Skin of body (tissue), 1 donor: ENCODE measurements at regions not wholly inside any gene's neighbourhood (a gene's known extent, or its start where the extent isn't known, plus 50 kb on each side); places are given as distances from the start of the nearest gene placed in this dataset.
A peak's percentile ranks its signal among the peaks of the same experiment; 100 is the strongest.
"Not testable (repeated sequence)": the region's sequence is repeated elsewhere in the genome, so short reads cannot be mapped to it uniquely, and the experiment has no call there.

Source experiments
- DNase-seq: peaks from one replicate; lab custom pipeline; 2025; lab: John Stamatoyannopoulos, UW

DNA sequence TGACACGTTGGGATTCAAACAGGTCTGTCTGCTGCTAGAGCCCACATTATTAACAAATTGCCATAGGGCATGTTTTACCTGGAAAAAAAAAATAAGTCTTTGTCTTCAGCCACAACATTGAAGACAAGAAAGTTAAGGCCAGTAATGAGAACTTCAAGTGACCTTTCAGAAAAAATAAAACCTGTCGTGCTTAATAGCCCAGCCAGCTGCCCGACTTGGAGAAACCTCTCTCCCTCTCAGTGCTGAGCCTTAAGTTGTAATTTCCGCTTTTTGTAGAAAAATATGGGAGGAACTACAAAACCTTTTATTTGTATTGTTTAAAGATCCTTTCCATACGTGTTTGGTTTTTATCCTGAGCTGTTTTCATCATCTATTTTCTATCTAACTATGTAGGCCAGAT, 454.3 kb upstream of the SLITRK6 start:
- not testable (repeated sequence) for DNase-seq

DNA sequence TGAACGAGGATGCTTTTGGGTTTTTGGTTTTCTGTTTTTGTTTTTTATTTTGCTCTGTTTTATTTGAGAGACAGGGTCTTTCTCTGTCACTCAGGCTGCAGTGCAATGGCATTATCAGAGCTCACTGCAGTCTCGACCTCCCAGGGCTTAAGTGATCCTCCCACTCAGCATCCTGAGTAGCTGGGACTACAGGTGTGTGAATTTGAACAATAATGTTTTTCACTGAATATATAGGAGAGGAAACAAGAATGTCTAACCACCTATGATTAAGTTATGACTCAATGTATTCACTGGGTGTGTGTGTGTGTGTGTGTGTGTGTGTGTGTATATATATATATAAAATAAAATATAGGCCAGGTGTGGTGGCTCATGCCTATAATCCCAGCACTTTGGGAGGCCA, 456.6 kb upstream of the SLITRK6 start:
- not testable (repeated sequence) for DNase-seq

DNA sequence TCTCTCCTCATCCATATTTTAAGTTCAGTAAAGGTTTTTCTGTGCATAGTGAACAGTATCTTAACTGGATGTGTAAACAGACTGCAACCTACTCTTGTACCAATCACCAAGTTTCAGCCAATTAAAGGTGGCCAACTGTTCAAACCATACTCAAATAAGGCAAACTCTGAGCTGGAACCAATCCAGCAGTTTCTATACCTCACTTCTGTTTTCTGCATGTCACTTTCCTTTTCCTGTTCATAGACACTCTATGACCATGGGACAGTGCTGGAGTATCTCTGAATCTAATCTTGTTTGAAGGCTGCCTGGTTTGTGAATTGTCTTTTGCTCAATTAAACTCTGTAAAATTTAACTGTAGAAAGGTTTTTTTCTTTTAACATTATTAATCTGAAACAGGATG, 470.3 kb upstream of the SLITRK6 start:
- no peak for DNase-seq

DNA sequence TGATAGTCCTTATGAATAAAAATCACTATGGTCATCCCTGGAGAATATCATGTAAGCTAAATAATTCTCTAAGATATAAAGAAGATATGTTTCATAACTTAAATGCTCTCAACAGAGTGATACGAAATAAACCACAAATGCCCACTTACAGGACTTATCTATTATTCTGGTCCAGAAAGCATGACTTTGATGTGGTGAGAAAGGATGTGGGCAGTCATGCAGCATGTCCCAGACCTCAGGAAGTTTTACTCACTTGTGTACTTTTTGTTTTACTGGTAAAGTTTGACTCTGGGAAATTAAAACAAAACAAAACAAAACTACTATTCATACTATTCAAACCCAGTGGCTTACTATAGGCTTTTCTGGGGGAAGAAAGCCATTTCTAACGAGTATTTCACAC, 483.2 kb upstream of the SLITRK6 start:
- no peak for DNase-seq

DNA sequence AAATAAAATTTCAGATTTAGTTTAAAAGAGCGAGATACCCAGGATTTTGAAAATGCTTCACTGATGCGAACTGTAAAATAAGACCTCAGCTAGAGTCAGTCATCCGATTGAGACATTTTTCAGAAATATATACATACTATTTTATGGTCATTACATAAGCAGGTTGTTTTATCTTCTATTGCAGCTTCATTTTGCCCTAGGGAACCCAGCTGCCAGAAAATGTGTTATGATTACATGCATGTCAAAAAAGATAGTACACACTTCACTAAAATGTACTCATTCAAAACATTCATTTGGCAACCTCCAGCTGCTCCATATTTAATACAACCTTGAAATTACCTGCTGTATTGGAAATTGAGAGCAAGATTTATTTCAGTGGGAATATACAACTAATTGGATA, 483.8 kb upstream of the SLITRK6 start:
- no peak for DNase-seq

DNA sequence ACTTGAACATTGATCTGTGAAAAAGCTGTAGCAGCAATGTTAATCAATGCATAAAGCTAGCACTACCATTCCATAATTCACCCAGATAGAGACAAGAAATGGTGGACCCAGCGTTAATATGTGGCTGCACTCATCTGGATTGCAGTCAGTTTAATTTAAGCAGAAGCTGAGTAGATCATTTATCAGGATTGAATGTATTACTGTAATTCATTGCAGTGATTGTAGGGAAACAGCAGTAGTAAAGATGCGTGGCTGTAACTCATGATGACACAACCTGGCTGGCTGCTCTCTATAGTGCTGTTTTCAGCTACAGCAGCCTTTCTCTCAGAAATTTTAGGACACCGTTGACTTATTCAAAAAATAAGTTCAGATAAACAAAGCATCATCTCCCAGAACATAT, 499.5 kb upstream of the SLITRK6 start:
- no peak for DNase-seq

DNA sequence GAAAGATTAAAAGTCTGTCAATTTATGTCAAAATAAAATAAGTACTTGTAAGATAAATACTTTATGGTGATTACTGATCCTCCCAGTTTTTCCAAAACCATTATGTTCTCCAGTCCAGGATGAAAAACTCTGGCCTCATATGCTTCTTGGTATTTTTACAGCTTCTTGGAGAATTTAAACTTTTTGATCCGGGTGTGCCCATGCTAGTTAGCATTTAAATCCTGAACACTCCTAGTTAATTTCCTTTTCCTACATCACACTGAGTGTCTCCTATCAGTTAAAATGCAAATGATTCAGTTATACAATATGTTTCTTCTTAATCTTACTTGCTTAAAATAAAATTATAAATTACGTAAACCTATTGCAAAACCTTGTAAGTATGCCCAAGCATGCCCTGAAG, 499.9 kb upstream of the SLITRK6 start:
- DNase-seq: no peak

DNA sequence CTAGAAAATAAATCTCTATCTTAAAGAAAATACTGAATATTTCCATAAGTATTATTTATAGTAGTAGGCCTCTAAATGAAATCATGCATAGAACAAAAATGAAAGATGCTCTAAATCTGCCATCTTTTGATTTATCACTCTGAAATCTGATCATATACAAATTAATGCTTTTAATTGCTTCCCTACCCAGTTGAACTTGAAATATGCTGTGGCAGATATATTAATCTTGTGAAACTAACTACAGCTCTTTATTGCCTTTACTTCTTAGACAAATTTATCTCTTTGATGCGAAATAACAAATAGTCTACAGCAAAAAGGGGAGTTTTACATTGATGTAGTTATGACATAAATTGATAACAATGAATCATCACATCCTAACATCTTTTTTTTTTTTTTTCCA, 510.7 kb upstream of the SLITRK6 start:
- DNase-seq: no peak

DNA sequence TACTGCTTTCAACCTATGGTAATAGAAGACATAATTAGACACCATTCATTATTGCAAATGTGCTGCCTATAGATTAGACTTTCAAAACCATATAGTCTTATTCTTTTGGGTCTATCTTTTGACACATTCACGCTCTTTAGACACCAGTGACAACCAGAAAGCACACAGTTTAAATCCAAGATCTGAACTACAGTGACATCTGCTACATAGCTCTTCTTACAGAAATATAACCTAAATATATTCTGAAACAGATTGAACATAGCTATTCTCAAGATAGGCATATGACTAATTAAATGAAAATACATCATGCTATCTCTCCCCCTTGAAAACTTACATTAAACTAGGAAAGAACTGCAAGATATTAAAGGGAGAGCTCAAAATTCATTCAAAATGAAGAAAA, 514.2 kb upstream of the SLITRK6 start:
- no peak for DNase-seq

DNA sequence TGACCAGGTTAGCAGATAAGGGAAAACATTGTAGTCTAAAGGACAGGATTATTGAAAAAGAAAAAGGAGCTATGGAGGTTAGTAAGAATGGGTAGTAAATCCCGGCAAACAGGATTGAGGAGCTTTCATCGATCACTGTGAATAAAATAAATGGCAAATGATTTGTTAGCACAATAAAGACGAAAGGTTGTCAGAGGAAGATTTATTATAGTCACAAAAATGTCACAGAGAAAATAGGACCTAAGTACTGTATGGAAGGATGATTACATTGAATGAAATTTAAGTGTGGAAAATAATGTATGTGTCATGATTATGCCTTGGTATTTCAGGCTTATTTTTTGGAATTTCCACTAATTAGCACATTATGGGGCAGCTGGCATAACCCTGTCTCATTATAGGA, 519.2 kb upstream of the SLITRK6 start:
- DNase-seq: no peak

DNA sequence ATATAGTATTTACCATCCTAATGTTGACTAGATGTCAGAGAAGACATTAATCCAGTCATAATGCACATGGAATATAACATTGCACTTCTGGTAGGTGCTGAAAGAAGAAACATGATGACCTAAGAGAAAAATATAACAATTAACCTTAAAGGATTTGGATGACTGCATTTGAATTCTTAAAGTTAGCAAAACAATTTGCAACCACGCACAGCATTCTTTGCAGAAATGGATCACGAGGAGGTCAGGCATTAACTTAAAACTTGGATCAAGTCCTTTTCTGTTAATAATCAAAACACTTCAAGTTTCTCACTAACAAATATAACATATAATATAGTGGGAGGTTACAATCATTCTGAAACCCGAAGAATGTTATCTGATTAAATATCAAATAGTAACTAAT, 525.0 kb upstream of the SLITRK6 start:
- DNase-seq: no peak

DNA sequence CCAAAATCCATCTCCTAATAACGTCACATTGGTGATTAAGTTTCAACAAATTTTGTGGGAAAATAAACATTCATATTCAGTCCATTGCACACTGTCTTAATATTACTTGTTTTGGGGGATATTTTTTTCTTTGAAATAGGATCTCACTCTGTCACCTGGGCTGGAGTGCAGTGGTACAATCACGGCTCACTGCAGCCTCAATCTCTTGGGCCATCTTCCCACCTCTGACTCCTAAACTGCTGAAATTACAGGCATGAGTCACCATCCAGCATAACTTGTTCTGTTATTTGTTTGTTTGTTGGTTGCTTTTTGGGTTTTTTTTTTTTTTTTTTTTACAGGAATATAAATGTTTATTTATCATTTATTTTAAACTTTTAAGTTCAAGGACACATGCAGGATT, 556.1 kb upstream of the SLITRK6 start:
- DNase-seq: no peak

DNA sequence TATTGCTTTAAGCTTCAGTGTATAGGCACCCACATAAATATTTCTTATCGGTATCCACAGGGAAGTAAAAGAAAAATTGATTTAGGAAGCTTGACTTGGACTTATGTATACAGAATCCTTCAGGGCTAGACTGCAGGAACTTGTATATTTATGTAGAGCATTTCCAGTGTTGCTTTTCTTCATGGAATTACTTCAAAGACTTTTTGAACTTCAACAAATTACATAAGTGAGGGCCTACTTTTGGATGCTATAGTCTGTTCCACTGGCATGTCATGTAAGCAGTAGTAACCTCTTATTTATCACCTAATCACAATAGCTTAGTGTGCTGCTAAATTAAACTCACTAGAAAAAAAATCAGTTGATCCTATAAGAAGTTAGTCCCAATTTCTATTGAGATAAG, 557.9 kb upstream of the SLITRK6 start:
- no peak for DNase-seq

DNA sequence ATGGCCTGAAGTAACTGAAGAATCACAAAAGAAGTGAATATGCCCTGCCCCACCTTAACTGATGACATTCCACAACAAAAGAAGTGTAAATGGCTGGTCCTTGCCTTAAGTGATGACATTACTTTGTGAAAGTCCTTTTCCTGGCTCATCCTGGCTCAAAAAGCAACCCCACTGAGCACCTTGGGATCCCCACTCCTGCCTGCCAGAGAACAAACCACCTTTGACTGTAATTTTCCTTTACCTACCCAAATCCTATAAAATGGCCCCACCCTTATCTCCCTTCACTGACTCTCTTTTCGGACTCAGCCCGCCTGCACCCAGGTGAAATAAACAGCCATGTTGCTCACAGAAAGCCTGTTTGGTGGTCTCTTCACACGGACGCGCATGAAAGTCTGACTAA, 564.5 kb upstream of the SLITRK6 start:
- not testable (repeated sequence) for DNase-seq

DNA sequence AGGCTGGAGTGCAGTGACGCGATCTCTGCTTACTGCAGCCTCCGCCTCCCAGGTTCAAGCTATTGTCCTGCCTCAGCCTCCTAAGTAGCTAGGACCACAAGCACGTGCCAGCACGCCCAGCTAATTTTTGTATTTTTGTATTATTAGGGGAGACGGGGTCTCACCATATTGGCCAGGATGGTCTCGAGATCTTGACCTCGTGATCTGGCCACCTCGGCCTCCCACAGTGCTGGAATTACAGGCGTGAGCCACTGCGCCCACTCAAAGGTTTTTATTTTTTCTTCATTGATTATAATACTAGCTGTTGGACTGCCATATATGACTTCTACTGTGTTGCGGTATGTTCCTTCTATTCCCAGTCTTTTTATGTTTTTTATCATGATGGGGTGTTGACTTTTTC, 569.7 kb upstream of the SLITRK6 start:
- DNase-seq: no peak

DNA sequence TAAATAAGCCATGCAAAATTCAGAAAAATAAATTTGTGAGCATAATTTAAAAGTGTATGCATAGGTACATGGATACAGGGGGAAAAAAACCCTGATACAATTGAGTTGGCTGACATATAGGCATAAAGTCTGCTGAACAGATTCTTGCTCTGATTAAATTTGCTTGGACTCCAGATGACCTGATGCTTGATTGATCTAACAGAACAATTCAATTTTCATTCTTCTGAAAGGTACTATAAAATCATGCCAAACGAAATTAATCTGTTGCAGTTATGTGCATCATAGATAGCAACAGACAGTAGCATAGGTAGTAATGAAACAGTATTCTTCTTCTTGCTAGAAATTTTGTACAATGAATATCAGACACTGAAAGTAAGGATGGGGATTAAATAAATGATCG, 578.2 kb upstream of the SLITRK6 start:
- DNase-seq: no peak

DNA sequence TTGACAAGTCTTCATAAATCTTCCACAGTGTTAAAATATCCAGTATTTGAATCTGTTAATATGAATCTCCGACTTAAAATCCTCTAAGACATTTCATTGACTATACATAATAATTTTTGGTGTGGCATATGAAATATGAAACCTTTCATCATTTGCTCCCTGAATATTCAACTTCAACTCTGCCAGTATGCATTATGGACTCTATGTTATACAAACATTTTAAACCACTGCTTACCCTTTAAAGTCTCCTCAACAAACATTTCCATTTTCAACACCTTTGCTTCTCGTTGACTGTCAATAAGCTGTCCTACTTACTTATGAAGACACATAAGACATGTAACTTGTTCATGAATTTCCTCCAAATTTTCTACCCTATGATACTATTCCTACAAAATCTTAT, 579.4 kb upstream of the SLITRK6 start:
- no peak for DNase-seq

DNA sequence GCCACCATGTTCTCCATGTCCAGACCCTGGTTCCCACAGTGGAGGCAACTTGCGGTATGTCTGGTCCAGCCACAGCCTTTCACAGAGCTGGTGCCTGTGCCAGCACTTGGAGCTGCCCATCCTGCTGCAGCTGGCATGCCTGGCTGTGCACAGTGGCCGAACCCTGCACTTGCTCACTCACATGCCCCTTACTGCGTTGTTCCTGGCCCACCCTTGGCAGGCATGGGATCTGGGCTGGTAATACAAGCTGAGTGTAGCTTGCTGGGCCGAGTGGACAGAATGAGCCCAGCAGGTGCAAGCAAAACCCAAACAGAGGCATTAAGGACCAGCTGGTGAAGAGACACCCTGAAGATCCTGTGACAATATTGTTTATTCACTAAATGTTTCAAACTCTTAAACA, 583.9 kb upstream of the SLITRK6 start:
- DNase-seq: no peak

DNA sequence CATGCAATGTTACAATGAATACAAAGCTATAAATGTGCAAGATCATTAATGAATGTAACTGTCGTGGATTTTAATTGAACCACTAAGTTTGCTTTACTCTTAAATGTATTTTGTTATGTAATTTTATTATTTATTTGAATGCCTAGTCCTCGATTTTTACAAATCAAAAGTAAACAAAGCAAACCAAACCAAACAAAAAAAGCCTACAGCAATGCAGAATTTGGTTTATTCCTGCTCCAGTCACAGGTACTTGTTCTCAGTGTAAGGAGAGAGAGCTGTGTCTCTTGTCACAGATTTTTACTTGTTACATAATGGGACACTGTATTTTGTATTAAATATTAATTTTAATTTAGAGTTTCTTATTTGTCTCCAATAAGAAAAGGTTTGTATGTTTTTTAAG, 584.3 kb upstream of the SLITRK6 start:
- DNase-seq: no peak

DNA sequence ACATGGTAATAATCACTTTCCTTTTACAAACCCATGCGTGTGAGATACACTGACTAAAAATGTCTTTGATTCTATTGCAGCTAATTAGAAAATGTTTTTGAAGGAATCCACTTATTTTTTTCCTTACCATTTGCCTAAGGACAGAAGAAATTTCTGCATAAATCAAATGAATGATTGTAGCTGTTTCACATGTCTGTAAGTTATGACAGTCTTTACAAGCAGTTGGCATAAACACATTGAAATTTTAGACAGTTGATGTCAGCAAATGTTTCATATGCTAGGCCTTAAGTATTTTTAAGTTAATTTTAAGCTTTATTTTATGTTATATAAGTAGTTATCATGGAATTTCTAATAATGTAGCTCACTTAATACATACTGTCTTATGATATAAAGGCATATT, 598.4 kb upstream of the SLITRK6 start:
- DNase-seq: no peak

DNA sequence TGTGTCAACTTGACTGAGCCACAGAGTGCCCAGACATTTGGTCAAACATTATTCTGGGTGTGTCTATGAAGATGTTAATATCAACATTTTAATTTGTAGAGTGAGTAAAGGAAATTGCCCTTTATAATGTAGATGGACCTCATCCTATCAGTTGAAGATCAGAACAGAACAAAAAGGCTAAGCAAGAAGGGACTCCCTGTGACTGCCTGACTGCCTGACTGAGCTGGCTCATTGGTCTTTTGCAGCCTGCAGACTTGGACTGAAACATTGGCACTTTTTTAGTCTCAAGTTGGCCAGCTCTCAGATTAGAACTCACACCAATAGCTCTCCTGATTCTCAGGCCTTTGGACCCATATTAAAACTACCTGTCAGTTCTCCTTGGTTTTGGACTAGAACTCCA, 600.4 kb upstream of the SLITRK6 start:
- DNase-seq: no peak

DNA sequence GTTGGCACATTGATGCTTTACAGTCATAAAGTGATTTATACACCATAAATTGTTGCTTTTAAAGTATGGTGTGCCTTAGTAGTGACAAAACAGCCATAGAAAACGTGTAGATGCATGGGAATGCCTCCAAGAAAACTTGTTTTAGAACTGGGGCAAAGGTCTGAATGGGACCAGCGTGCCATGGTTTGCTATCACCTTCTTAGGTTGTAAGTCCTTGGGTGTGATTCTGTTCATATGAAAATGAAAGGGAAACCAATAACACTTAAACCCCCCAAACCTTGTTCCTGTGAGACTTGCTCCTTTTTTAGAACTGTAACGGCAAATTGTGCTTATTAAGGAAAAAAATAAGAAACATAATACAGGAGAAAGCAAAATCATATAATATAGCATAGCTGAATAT, 603.3 kb upstream of the SLITRK6 start:
- DNase-seq: no peak

DNA sequence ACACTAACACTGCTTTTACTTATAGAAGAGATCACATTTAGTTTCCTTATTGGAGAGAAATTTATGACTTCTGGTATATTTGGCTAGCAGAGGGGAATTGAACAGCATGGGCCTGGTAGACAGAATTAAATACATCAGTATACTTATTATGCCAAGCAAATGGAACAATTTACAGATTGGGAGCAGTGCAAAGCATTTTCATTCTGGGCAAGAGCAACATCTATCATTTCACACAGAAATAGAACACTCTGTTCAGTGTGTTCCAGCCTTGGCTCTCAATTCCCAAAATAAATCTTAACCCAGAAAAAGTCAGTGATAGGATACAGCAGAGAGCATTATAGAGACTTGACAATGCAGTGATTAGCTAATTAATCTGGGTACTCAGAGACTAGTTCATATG, 604.0 kb upstream of the SLITRK6 start:
- DNase-seq: peak; percentile 4

DNA sequence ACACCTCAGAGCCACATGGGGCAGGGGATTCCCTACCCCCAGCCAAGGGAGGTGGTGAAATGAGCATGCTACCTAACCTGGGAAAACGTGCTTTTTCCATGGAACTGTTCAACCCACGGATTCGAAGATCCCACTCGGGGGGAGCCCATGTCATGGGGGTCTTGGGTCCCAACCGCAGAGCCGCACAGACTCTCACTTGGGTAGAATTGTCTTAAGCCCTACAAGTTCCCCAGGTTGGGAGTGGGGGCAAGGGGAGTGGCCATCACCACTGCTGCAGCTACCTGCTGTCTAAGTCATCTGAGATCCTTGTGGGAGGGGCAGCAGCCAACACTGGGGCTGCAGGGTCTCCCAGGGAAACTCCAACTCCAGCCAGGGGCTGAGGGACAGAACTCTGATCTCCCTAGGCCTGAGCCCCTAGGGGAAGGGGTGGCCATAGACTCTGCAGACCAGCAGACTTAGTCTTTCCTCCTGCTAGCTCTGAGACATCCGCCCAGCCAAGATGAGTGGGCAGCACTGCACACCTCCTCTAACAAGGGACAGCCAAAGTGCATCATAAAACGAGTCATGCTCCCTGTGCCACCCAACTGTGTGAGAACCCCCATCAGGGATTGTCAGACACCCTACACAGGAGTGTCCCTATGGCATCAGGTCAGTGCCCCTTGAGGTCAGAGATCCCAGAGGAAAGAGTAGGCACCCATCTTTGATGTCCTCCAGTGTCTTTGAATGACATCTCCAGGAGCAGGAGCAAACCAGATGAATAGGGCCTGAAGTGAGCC, 610.4 kb upstream of the SLITRK6 start:
- no peak for DNase-seq
